Esophagus muscularis mucosa (tissue), 3 donors: ENCODE measurements at regions not wholly inside any gene's neighbourhood (a gene's known extent, or its start where the extent isn't known, plus 50 kb on each side); places are given as distances from the start of the nearest gene placed in this dataset.

Source experiments
- EP300 ChIP-seq: sonication (generic); formaldehyde crosslinking; IDR thresholded peaks from one replicate; pipeline ENCODE4 v1.6.1; 2017; ENCODE audit warnings: antibody characterized with exemption
- TF ChIP-seq, protein P1 (sequence below), 3 experiments: fragments of 200-600 bp in 2 of 3; fragments of 450-650 bp in 1 of 3; sonication (generic) in 2 of 3; IDR thresholded peaks; one replicate each; pipeline ENCODE4 v1.5.1; 2017 to 2019; ENCODE audit warnings: antibody characterized with exemption in 3 of 3, mild to moderate bottlenecking in 2 of 3, moderate library complexity in 1 of 3

- TF ChIP-seq, protein P1, sequence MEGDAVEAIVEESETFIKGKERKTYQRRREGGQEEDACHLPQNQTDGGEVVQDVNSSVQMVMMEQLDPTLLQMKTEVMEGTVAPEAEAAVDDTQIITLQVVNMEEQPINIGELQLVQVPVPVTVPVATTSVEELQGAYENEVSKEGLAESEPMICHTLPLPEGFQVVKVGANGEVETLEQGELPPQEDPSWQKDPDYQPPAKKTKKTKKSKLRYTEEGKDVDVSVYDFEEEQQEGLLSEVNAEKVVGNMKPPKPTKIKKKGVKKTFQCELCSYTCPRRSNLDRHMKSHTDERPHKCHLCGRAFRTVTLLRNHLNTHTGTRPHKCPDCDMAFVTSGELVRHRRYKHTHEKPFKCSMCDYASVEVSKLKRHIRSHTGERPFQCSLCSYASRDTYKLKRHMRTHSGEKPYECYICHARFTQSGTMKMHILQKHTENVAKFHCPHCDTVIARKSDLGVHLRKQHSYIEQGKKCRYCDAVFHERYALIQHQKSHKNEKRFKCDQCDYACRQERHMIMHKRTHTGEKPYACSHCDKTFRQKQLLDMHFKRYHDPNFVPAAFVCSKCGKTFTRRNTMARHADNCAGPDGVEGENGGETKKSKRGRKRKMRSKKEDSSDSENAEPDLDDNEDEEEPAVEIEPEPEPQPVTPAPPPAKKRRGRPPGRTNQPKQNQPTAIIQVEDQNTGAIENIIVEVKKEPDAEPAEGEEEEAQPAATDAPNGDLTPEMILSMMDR (IDR thresholded peaks at IDR 0.05): no peak
- TF ChIP-seq EP300: no peak
Measured at GRCh38 chr11:109035284-109035683, 370.4 kb downstream of the DDX10 start.
